ENCODE measurements at regions not wholly inside any gene's neighbourhood (a gene's known extent, or its start where the extent isn't known, plus 50 kb on each side); places are given as distances from the start of the nearest gene placed in this dataset.

DNA sequence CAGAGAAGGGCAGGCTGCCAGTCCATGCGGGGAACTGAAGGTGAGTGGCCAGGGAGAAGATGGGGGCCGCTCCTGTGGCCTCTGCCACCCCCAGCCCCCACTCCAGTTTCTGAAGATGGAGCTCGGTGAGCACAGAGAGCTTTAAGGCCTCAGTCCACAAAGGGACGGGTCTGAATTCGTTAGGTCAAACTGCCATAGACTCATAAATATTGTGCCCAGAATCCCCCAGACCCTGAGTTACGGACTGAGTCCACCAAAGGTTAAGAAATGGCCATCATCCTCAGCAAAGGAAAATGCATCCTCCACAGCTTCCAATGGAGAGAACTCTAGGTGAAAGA lies 344.2 kb downstream of the BUD13 start:
- DNase-seq = no peak

DNA sequence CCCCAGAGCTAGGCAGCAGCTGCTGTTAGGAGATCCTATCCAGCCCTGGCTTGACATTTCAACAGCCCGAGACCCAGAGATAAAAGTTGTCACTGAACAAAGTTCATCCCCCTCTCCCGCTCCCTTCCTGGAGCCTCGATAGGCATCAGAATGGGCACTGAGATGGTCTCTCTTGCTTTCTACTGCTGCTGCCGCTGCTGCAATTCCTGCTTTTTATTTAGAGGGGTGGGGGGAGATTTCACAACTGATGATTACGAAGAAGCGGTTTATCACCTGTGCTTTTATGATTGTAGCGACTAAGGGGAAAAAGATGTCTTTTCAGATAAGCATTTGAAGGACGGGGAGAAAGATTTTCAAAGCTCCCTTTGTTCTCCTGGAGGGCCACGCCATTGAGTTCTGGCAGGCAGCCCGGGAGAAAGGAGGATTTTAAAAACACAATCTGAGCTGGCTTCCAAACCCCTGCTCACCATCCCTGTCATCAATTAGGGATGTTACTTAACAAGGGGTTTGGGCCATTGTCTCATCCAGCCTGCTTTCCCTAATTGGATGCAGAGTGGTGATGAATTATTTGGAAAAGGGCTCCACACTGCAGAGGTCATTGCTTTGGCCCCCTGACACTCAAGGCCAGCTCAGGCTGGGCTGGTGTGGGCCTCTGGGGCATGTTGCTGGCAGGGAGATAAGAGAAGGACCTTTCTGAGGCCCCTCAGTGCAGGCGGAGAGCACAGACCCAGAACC lies 344.7 kb downstream of the BUD13 start:
- DNase-seq = no peak

GRCh38 chr11:116427337-116427902 lies 345.4 kb downstream of the BUD13 start:
- DNase-seq = no peak

GRCh38 chr11:116426761-116427160 lies 346.0 kb downstream of the BUD13 start:
- DNase-seq = no peak

DNA sequence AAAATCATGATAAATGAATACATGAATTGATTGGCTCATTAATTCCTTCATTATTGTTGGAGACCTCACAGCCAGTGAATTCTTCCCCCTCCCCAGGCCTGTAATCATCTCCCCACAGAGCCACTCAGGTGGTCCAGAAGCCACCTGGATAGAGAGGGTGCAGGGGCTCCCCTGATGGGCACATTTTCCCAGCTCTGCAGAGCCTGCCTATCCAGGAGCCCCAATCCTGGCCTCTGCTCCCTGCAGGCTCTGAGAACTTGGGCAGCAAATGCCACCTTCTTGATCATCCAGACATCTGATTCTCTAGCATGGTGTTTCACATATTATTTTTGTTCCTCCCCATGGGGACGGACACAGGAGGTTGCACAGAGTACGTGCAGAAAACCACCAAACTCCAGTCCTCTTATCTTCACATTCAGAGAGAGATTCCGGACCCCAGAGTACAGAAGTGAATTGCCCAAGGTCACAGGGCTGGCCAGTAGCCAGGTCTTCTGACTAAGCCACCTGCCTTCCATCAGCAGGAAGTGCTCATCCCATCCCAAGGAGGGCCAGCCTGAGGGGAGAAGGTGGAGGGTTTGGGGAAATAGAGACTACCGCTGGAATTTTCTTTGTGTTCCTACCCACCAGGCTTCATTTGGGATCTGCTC lies 348.0 kb downstream of the BUD13 start:
- DNase-seq = no peak

DNA sequence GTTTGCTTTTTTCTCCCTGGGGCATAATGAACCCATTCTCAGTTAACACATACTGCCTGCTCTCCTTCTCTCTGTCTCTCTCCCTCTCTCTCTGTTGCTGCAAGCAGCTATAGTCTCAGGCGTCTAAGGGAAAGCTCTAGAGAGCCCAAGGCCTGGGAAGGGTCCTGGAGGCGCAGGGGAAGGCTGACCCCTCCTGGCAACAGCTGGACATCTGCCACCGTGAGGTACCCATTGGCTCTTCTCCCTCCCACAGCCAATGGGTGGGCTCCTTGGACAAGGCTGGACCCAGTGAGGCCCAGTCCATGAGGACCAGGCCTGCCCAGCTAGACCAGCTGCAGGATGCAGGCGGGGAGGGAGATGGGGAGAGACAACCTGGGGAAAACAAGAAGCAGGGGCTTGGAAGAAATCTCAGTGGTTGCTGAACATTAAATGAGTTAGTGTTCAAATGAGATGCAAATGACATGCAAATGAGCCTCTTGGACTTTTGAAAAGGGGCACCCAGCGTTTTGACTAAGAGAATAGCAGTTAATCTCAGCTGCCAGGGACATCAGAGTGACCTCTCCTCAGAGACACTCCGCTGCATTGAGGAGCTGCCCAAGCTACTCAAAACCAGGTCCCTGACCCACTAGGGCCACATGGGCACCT lies 349.7 kb downstream of the BUD13 start:
- DNase-seq = no peak

GRCh38 chr11:116422556-116422955 lies 350.2 kb downstream of the BUD13 start:
- no peak for DNase-seq

DNA sequence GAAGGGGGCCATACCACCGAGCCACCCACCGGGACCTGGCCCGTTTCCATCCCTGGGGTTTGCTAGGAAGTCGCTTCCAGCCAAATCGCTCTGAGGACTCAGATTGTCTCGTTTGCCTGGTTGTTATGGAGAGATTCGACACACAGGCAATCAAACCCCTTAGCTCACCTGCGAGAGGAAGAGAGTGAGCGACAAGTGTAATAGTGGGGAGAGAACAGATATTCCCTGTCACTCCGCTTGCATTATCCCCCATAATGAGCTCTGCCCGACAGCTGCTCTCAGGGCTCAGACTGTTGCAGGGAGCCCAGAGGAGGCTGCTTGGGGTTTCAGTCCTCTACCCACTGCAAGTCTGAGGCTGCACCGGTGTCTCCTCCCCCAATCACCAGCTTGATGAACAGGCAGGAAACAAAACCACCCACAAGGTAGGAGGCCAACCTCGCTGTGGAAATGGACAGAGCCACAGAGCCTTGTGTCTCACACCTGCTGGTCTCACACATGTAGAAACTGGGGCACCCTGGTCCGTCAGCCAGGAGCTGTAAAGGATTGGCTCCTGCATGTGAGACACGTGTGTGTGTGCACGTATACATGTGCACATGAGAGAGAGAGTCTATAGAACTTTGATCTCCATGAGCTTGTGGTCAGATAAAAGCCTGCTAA lies 351.1 kb downstream of the BUD13 start:
- no peak for DNase-seq

- DNase-seq = no peak
Observed at GRCh38 chr11:116420770-116421528, 351.8 kb downstream of the BUD13 start.

DNA sequence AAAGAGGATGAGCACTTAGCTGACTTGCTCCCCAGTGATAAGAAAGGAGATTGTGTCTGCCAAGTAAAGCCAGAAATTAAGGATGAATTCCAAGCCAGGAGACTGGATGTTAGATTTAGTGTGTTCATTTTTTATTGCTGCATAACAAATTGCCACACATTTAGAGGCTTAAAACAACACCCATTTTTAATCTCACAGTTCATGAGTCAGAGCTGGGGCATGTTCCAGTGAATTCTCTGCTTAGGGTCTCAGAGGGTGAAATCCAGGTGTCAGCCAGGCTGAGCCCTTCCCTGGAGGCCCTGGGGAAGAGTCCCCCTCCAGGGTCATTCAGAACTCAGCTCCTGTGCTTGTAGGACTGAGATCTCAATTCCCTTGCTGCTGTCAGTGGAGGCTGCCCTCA lies 352.8 kb downstream of the BUD13 start:
- no peak for DNase-seq

DNA sequence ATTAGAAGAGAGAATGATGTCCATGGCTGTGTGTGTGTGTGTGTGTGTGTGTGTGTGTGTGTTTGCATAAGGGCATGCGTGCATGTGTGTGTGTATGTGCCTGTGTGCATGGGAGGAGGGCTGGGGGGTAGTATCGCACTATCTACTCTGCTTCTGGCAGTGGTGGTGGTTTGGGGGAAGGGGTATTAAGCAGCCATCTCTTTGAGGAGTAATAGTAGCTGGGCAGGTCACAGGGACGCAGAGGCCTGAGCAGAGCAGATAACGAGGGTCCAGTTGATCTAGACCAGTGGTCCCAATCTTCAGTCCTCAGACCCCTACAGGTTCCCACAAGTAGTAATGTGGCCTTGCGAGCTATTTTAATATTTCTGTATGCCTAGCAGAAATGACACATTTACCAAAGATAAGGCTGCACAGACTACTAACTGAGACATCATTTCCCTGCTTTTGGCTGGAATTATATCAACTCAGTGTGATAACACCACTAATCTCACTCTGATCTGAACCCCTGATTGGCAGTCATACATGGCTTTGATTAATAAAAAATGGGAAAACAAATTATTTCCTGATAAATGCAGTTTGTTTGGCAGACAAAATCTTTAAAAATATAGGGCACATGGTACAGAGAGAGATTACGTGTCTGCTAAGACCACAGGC lies 354.3 kb downstream of the BUD13 start:
- no peak for DNase-seq

DNA sequence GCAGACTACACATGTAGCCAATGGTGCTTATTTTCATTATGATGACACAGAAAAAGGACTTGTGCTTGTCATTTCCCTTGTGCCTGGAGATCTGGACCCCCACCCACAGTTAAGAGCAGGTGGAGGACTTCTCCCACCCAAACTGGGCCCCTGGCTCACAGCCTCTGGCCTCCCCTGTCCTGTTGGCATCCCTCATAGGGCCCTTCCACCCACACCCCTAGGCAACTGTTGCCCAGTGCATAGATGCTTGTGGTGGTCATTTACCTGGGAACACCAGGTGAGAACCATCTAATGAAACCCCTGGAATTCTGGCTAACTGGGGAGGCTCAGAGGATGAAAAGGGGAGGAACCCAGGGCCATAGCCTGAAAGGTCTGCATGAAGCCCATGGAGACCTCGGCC lies 355.9 kb downstream of the BUD13 start:
- DNase-seq = no peak

DNA sequence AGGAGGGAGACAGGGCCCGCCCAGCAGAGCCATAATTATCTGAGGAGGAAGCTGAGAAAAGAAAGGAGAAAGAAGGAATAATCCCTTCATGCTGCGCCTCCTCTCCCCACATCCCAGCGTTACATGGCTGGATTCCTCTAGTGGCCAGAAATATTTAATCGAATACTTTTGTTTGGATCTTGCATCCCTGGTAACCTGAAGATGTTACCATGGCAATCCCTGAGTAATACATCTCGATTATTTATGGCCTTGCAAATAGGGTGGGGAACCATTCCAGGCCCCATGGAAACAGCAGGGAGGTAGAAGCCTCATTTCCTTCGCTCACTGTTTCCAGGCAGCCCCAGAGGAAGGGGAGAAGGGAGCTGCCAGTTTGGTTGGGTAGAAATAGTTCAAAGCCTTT lies 357.7 kb downstream of the BUD13 start:
- no peak for DNase-seq

DNA sequence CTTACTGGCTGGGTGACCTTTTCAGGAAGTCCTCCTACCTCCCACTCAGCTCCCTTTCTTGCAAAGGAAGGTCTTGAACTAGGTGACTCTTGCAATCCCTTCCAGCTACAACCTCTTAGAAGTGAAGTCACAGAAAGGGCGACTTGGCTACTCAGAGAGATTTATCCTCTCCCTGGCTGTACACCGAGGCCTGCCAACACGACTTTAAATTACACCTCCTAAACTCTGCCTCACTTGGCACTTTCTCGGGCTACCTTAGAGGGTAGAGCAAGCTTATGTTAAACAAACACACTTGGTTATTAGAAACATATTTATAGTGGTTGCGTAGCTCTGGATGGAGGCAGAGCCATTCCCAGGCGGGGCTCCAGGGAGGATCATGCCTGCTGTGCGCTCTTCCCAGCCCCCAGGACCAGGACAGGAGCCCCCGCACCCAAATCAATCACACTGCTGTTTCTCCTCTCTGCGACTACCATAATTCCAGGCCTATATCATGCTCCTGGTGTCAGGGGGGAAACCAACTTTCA lies 358.4 kb downstream of the BUD13 start:
- no peak for DNase-seq

DNA sequence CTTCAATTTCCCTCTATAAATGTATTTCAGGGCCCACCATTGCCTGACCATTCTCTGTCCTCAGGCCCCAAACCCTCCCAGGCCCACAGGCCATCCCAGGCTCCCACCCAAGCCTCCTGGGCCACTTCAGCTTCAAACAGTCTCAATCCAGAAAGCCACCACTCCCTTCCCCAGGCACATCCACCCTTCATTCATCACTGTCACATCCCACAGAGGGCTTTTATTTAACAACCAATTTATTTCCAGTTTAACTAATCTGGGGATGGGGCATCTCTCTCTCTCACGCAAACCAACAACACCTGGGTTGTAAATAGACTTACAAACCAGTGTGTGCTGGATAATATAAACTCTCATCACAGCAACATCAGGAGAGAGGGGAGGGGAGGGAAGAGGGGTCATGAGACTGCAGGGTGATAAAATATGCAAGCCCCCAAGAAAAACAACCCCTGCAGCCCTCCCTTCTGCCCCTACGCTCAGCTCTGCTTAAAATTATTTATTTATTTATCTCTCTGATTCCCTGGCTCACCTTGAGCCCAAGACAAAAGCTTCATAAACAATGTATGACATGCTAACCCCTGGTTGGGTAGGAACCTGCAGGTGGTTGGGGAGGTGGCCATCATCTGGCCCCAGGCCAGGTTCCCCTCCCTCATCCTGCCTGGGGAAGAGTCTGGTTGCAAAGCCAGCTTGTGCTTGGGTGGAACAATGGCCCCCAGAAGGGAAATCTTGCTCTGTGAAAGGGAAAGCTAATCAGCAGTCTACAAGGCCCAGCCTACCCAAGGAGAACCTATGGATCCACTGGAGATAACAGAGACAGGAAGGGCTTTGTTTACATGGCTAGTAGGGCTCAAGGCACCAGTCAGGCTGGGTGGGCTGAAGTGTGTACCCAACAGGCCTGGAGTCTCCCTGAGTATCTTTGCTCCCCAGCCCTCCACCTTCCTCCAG lies 359.2 kb downstream of the BUD13 start:
- DNase-seq = no peak

DNA sequence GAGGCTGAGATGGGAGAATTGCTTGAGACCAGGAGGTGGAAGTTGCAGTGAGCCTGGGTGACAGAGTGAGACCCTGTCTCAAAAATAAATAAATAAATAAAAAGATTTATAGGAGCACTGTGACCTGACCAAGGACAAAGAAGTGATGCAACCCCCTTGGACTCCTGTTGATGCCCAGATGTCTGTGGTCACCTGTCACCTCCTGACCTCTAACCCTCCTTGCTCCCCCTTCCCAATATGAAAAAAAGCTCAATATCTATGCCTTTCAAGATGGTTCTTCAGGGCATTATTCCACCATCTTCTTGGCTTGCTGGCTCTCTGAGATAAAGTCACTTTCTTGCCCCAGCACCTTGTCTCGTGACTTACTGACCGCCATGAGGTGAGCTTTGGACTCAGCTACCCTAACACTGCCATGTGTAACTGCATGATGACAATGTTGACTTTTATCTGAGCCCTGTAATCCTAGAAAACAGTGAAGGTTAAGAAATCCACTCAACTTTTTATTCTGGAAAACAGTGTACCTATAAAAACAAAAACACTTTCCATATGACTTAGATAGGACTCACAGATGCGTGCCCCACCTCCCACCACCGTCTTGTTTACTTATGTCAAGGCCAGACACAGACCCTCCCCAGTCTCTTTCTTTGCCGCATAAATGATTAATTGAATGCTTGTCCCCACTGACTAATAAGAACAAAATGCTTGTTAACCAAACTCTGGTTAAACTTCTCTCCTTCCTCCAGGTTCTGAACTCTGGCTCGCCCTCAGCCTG lies 360.5 kb downstream of the BUD13 start:
- DNase-seq = no peak

DNA sequence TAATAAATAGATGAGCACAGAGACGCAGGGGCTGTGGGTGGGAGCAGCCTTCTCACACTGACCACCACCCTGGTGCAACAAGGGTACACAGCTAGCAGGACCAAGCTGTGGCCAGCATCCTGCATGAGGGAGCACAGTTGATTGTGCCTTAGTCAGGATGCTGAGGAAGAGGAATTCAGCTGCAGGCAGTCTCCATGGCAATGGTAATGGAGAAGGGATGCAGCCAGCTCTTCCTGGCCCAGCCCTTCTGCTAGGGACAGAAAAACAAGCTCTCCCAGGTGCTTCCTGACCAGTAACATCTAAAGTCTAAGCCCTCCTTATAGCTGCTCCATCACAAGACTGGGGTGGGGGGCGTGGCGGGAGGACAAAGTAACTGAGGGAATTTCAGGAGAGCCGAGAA lies 363.5 kb downstream of the BUD13 start:
- DNase-seq = no peak

DNA sequence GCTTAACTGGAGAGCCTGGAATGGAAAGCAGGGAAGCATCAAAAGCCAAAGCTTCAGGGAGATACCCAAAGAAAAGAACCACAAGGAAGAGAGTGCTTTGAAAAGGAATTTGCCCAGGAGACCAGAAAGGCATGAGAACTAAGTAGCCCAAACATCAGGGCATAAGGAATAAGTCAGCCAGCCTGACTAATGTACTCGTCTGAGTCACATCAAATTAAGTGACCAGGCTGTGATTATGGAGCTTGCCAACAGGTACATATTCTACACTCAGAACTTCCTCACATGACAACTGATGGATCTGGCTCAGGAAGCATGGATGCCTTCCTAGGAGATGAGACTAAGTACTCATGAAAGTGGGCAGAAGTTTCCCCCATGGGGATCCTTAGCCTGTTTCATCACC lies 366.7 kb downstream of the BUD13 start:
- DNase-seq = no peak

DNA sequence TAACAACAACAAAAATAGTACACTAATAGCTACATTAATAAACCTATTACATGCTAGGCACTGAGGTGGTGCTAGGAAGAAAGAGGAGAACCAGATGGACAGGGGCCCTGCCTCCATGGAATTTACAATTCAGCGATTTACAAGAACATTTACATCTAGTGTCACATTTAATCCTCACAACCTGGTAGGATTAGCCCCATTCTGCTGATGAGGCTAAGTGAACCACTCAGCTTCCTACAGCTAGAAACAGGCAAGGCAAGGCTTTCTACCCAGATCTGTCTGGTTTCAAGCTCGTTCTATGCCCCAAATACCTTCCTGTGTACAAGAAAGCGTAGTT lies 368.4 kb downstream of the BUD13 start:
- DNase-seq = no peak

DNA sequence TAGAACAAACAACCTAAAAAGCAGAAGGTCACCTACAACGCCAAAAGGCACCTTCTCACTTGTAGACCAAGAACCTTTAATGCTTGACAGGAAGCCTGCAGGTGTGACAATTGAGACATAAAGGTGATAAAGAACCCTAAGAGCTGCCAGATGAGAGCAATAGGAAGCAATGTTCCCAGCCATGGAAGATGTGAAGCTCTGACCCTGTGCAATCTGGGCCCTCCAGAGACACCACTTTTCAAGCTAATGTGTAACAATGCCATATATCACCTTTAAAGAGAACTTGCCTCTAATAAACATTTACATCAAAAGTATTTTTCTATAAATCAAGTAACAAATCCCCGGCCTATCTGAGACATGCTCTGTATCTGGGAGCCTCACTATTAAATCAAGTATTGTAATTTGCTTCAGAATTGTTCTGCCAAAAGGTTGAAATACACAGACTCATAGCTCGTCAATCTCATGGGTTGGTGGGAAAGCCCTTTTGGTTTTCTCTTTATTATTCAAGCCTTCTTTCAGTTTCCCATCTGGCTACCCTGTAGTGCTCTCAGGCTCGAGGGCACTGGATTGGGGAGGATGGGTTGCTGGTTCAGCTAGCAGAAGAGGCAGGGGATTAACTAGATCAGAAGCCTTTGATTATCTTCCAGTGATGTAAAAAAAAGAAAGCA lies 368.9 kb downstream of the BUD13 start:
- DNase-seq = no peak
